Sigmoid colon (tissue), 4 donors: ENCODE measurements at regions not wholly inside any gene's neighbourhood (a gene's known extent, or its start where the extent isn't known, plus 50 kb on each side); places are given as distances from the start of the nearest gene placed in this dataset.

ENCODE experiments used
- CTCF ChIP-seq, 4 experiments: fragments of 450-650 bp in 3 of 4; fragments of 200-600 bp in 1 of 4; IDR thresholded peaks; one replicate each; pipeline ENCODE4 v1.5.1; 2016 to 2019; ENCODE audit warnings: antibody characterized with exemption in 4 of 4, mild to moderate bottlenecking in 3 of 4, moderate library complexity in 2 of 4
- POLR2A ChIP-seq, 2 donors: fragments of 450-650 bp; IDR thresholded peaks; one replicate each; pipeline ENCODE4 v1.6.1; 2016; ENCODE audit warnings: antibody characterized with exemption in 2 of 2, mild to moderate bottlenecking in 2 of 2, moderate library complexity in 2 of 2
- POLR2AphosphoS5 ChIP-seq, 4 donors: sonication (generic); formaldehyde crosslinking; IDR thresholded peaks; one replicate each; pipeline ENCODE4 v1.6.1; 2017; ENCODE audit warnings: antibody characterized with exemption in 4 of 4

GRCh38 chr5:158385982-158386381 is 527.0 kb upstream of the CLINT1 start:
- TF ChIP-seq POLR2A (IDR thresholded peaks at IDR 0.05) (no peak), CTCF (IDR thresholded peaks at IDR 0.05) (no peak), POLR2AphosphoS5 (IDR thresholded peaks at IDR 0.05) (no peak)
